ENCODE measurements at regions not wholly inside any gene's neighbourhood (a gene's known extent, or its start where the extent isn't known, plus 50 kb on each side); places are given as distances from the start of the nearest gene placed in this dataset.

GRCh38 chr4:28209371-28209924 is 1348.8 kb downstream of the STIM2 start:
- TF ChIP-seq CTCF (IDR thresholded peaks at IDR 0.05; ENCODE audit: borderline replicate concordance, insufficient read depth, low read depth, low read length): no peak
- H3K4me3 ChIP-seq (ENCODE audit: low read depth, low read length): no peak overlapping the region

GRCh38 chr4:28211676-28212470 is 1351.2 kb downstream of the STIM2 start:
- TF ChIP-seq CTCF (IDR thresholded peaks at IDR 0.05; ENCODE audit: borderline replicate concordance, insufficient read depth, low read depth, low read length): no peak
- H3K4me3 ChIP-seq (ENCODE audit: low read depth, low read length): no peak overlapping the region

- TF ChIP-seq CTCF (IDR thresholded peaks at IDR 0.05; ENCODE audit: borderline replicate concordance, insufficient read depth, low read depth, low read length): no peak
- no peak overlapping the region for H3K4me3 ChIP-seq (ENCODE audit: low read depth, low read length)
Observed at GRCh38 chr4:28221536-28221935, 1360.9 kb downstream of the STIM2 start.

- no peak for TF ChIP-seq CTCF (IDR thresholded peaks at IDR 0.05; ENCODE audit: borderline replicate concordance, insufficient read depth, low read depth, low read length)
- H3K4me3 ChIP-seq (ENCODE audit: low read depth, low read length): no peak overlapping the region
Observed at GRCh38 chr4:28225050-28225449, 1364.4 kb downstream of the STIM2 start.

- no peak overlapping the region for H3K4me3 ChIP-seq (ENCODE audit: low read depth, low read length)
- TF ChIP-seq CTCF (IDR thresholded peaks at IDR 0.05; ENCODE audit: borderline replicate concordance, insufficient read depth, low read depth, low read length): no peak
Observed at GRCh38 chr4:28225689-28226353, 1365.2 kb downstream of the STIM2 start.

GRCh38 chr4:28226962-28227361 is 1366.3 kb downstream of the STIM2 start:
- H3K4me3 ChIP-seq (ENCODE audit: low read depth, low read length): no peak overlapping the region
- no peak for TF ChIP-seq CTCF (IDR thresholded peaks at IDR 0.05; ENCODE audit: borderline replicate concordance, insufficient read depth, low read depth, low read length)
